Central memory CD8-positive, alpha-beta T cell (primary cell): ENCODE measurements at regions not wholly inside any gene's neighbourhood (a gene's known extent, or its start where the extent isn't known, plus 50 kb on each side); places are given as distances from the start of the nearest gene placed in this dataset.

Source experiments
- ATAC-seq: fragments of 150-1000 bp; cut with Tn5 transposase; replicated peaks from 2 replicates; pipeline ENCODE4 v1.10.0; 2022; ENCODE audit warnings: mild to moderate bottlenecking, moderate FRiP score, moderate number of reproducible peaks; ENCODE audit not compliant: poor library complexity, severe bottlenecking; ENCODE audit errors: extremely low read depth
- DNase-seq, 2 donors: peaks; one replicate each; pipeline ENCODE4 v3.0.0; 2021; ENCODE audit warnings: low spot score in 2 of 2
- H3K27ac Mint-ChIP-seq: one replicate; pipeline ENCODE4 v1.8.0; 2022; ENCODE audit warnings: low read depth, mild to moderate bottlenecking, moderate library complexity, mixed read lengths
- H3K27me3 Mint-ChIP-seq: one replicate; pipeline ENCODE4 v1.8.0; 2022; ENCODE audit warnings: mixed read lengths
- H3K36me3 Mint-ChIP-seq: one replicate; pipeline ENCODE4 v1.8.0; 2022; ENCODE audit warnings: mild to moderate bottlenecking, moderate library complexity, mixed read lengths; ENCODE audit not compliant: insufficient read depth
- H3K4me1 Mint-ChIP-seq: one replicate; pipeline ENCODE4 v1.8.0; 2022; ENCODE audit warnings: mixed read lengths
- H3K4me3 Mint-ChIP-seq: one replicate; pipeline ENCODE4 v1.8.0; 2022; ENCODE audit warnings: mild to moderate bottlenecking, moderate library complexity, mixed read lengths
- H3K9me3 Mint-ChIP-seq: one replicate; pipeline ENCODE4 v1.8.0; 2022; ENCODE audit warnings: mixed read lengths

- H3K9me3 Mint-ChIP-seq = no peaks in the 10 kb centered on the region
- no peaks in the 10 kb centered on the region for H3K27me3 Mint-ChIP-seq
- no peak overlapping the region for H3K27ac Mint-ChIP-seq
- peaks cover 3% of the 10 kb centered on the region for H3K36me3 Mint-ChIP-seq
- no peaks in the 10 kb centered on the region for H3K4me1 Mint-ChIP-seq
- no peak overlapping the region for H3K4me3 Mint-ChIP-seq
- no peak for ATAC-seq
- DNase-seq = no peak
Measured at GRCh38 chr7:36092221-36092771, 60.8 kb upstream of the EEPD1 start.

- no peaks in the 10 kb centered on the region for H3K27me3 Mint-ChIP-seq
- no peak overlapping the region for H3K27ac Mint-ChIP-seq
- H3K9me3 Mint-ChIP-seq = no peaks in the 10 kb centered on the region
- no peaks in the 10 kb centered on the region for H3K4me1 Mint-ChIP-seq
- no peaks in the 10 kb centered on the region for H3K36me3 Mint-ChIP-seq
- H3K4me3 Mint-ChIP-seq = no peak overlapping the region
- DNase-seq (no peak), ATAC-seq (no peak)
Measured at GRCh38 chr7:36096460-36097095, 56.5 kb upstream of the EEPD1 start.

GRCh38 chr7:36098096-36098495 lies 55.0 kb upstream of the EEPD1 start:
- ATAC-seq (no peak), DNase-seq (no peak)
- H3K4me3 Mint-ChIP-seq = no peak overlapping the region
- no peaks in the 10 kb centered on the region for H3K27me3 Mint-ChIP-seq
- H3K27ac Mint-ChIP-seq = no peak overlapping the region
- no peaks in the 10 kb centered on the region for H3K36me3 Mint-ChIP-seq
- H3K9me3 Mint-ChIP-seq = no peaks in the 10 kb centered on the region
- no peaks in the 10 kb centered on the region for H3K4me1 Mint-ChIP-seq

- Mint-ChIP-seq H3K27ac (no peak overlapping the region), H3K9me3 (no peaks in the 10 kb centered on the region), H3K36me3 (no peaks in the 10 kb centered on the region), H3K27me3 (no peaks in the 10 kb centered on the region), H3K4me1 (no peaks in the 10 kb centered on the region), H3K4me3 (no peak overlapping the region)
- ATAC-seq = no peak
- no peak for DNase-seq
Measured at GRCh38 chr7:36100226-36100625, 52.8 kb upstream of the EEPD1 start.

GRCh38 chr7:36100634-36101033 lies 52.4 kb upstream of the EEPD1 start:
- Mint-ChIP-seq H3K4me1 (no peaks in the 10 kb centered on the region), H3K9me3 (no peaks in the 10 kb centered on the region), H3K27me3 (no peaks in the 10 kb centered on the region), H3K27ac (no peak overlapping the region), H3K36me3 (no peaks in the 10 kb centered on the region), H3K4me3 (no peak overlapping the region)
- no peak for ATAC-seq
- no peak for DNase-seq
